A549 (cell line): ENCODE measurements at regions not wholly inside any gene's neighbourhood (a gene's known extent, or its start where the extent isn't known, plus 50 kb on each side); places are given as distances from the start of the nearest gene placed in this dataset.

ENCODE experiments used
- ATAC-seq, 2 experiments: fragments of 200-7000 bp in 1 of 2; fragments of >200 bp in 1 of 2; cut with Nextera tagmentation in 1 of 2; cut with Tn5 transposase in 1 of 2; 3 replicates each; pipeline versions ENCODE4 v1.8.0 to v1.9.1; 2018 to 2020; ENCODE audit warnings: mild to moderate bottlenecking in 1 of 2, moderate library complexity in 1 of 2
- CTCF ChIA-PET: fragments of 300-600 bp; sonication (Branson Sonifier 250); formaldehyde crosslinking; extraction: SDS; loops from one replicate; lab custom pipeline; 2021; ENCODE audit warnings: antibody characterized with exemption, inconsistent platforms; lab: Yijun Ruan, JAX
- POLR2A ChIA-PET: fragments of 350-600 bp; formaldehyde crosslinking; extraction: SDS; loops from one replicate; lab custom pipeline; 2021; ENCODE audit warnings: antibody characterized with exemption, inconsistent platforms; lab: Yijun Ruan, JAX
- DNase-seq, 2 experiments: peaks; one replicate each; pipeline versions ENCODE4 v3.0.0 to v3.0.0-alpha.2; 2011 to 2016; ENCODE audit warnings: low read depth in 1 of 2, low spot score in 1 of 2
- FAIRE-seq: peaks from 2 replicates; lab custom pipeline; 2011; peaks lifted over from hg19 to GRCh38; lab: Jason Lieb, UNC
- H3K27ac ChIP-seq, 2 experiments: fragments of >200 bp; sonication (Bioruptor Twin); formaldehyde crosslinking; 3 replicates each; pipeline ENCODE4 v1.5.1; 2016 to 2017
- H3K4me1 ChIP-seq: fragments of >200 bp; sonication (Bioruptor Twin); formaldehyde crosslinking; 3 replicates; pipeline ENCODE4 v1.6.1; 2016
- H3K4me2 ChIP-seq: fragments of >200 bp; sonication (Bioruptor Twin); formaldehyde crosslinking; 3 replicates; pipeline ENCODE4 v1.6.1; 2016
- H3K4me3 ChIP-seq: fragments of >200 bp; sonication (Bioruptor Twin); formaldehyde crosslinking; 3 replicates; pipeline ENCODE4 v1.5.1; 2016
- H3K9me3 ChIP-seq: fragments of >200 bp; sonication (Bioruptor Twin); formaldehyde crosslinking; 3 replicates; pipeline ENCODE4 v1.6.1; 2016
- ATOH8 ChIP-seq: fragments of 250-450 bp; sonication (Bioruptor Pico); IDR thresholded peaks from 2 replicates; pipeline ENCODE4 v1.5.0; 2020; ENCODE audit warnings: low read depth, mild to moderate bottlenecking, moderate library complexity
- CHD2 ChIP-seq: fragments of 150-350 bp; IDR thresholded peaks from 2 replicates; pipeline ENCODE4 v1.6.1; 2014; ENCODE audit warnings: low read length; ENCODE audit not compliant: partially characterized antibody
- E2F6 ChIP-seq: IDR thresholded peaks from 2 replicates; pipeline ENCODE4 v1.6.1; 2012; ENCODE audit warnings: low read depth, borderline replicate concordance
- EHF ChIP-seq: fragments of 250-450 bp; sonication (Bioruptor Pico); IDR thresholded peaks from 2 replicates; pipeline ENCODE4 v1.5.0; 2020; ENCODE audit warnings: mild to moderate bottlenecking
- ELK1 ChIP-seq: fragments of 150-350 bp; IDR thresholded peaks from 2 replicates; pipeline ENCODE4 v1.6.1; 2014; ENCODE audit warnings: low read depth, mild to moderate bottlenecking, low read length
- FOSL2 ChIP-seq, 2 experiments: fragments of 450-650 bp in 1 of 2; fragments of >200 bp in 1 of 2; sonication (Bioruptor Twin) in 1 of 2; formaldehyde crosslinking; IDR thresholded peaks; 2 replicates each; pipeline versions ENCODE4 v1.5.0 to v1.6.1; 2016 to 2020; ENCODE audit warnings: mild to moderate bottlenecking in 1 of 2, moderate library complexity in 1 of 2
- FOXS1 ChIP-seq: fragments of 250-450 bp; sonication (Bioruptor Pico); IDR thresholded peaks from 2 replicates; pipeline ENCODE4 v1.5.0; 2020; ENCODE audit warnings: mild to moderate bottlenecking, moderate library complexity
- GATA3 ChIP-seq: IDR thresholded peaks from 2 replicates; pipeline ENCODE4 v1.6.1; 2012; ENCODE audit warnings: borderline replicate concordance
- HDAC2 ChIP-seq: fragments of 200-600 bp; sonication (generic); IDR thresholded peaks from 2 replicates; pipeline ENCODE4 v1.6.1; 2016
- HES2 ChIP-seq: fragments of >200 bp; sonication (Bioruptor Twin); formaldehyde crosslinking; IDR thresholded peaks from 2 replicates; pipeline ENCODE4 v1.6.1; 2016
- HMGXB4 ChIP-seq: fragments of 250-450 bp; sonication (Bioruptor Pico); IDR thresholded peaks from 2 replicates; pipeline ENCODE4 v1.5.0; 2021; ENCODE audit warnings: mild to moderate bottlenecking, moderate library complexity, borderline replicate concordance
- JUN ChIP-seq, 2 experiments: fragments of >200 bp; sonication (Bioruptor Twin); formaldehyde crosslinking; IDR thresholded peaks; 2 replicates in 1 of 2; 3 replicates in 1 of 2; pipeline ENCODE4 v1.6.1; 2016 to 2017
- MAFK ChIP-seq: fragments of 450-650 bp; IDR thresholded peaks from 2 replicates; pipeline ENCODE4 v1.6.1; 2014; ENCODE audit not compliant: partially characterized antibody
- NPAS2 ChIP-seq: fragments of 250-450 bp; sonication (Bioruptor Pico); IDR thresholded peaks from 2 replicates; pipeline ENCODE4 v1.8.0; 2022; ENCODE audit warnings: mild to moderate bottlenecking, moderate library complexity, borderline replicate concordance
- RCOR1 ChIP-seq: fragments of 150-350 bp; IDR thresholded peaks from 2 replicates; pipeline ENCODE4 v1.6.1; 2014; ENCODE audit warnings: antibody characterized with exemption, low read length, low read depth
- REST ChIP-seq: fragments of 200-600 bp; sonication (generic); IDR thresholded peaks from 2 replicates; pipeline ENCODE4 v1.6.1; 2016; ENCODE audit warnings: antibody characterized with exemption, mild to moderate bottlenecking, moderate library complexity
- RFX5 ChIP-seq: fragments of 450-650 bp; IDR thresholded peaks from 2 replicates; pipeline ENCODE4 v1.7.1; 2014; ENCODE audit warnings: antibody characterized with exemption, mild to moderate bottlenecking, moderate library complexity
- ZFP36 ChIP-seq: fragments of 450-650 bp; IDR thresholded peaks from 2 replicates; pipeline ENCODE4 v1.6.1; 2014; ENCODE audit warnings: borderline replicate concordance; ENCODE audit not compliant: partially characterized antibody
- ZNF302 ChIP-seq: fragments of 250-450 bp; sonication (Bioruptor Pico); IDR thresholded peaks from 2 replicates; pipeline ENCODE4 v1.9.0; 2021; ENCODE audit warnings: inconsistent platforms, mild to moderate bottlenecking, moderate library complexity
- WGBS: methylation state at CpG from one replicate; pipeline ENCODE4 v1.1.6; 2017; ENCODE audit errors: missing lambda C conversion rate; 5-methylcytosine and 5-hydroxymethylcytosine counted together
- TF ChIP-seq, protein P1 (sequence below): fragments of 450-650 bp; IDR thresholded peaks from 2 replicates; pipeline ENCODE4 v1.6.1; 2014; ENCODE audit warnings: antibody characterized with exemption

- DNase-seq (no peak), ATAC-seq (no peak), FAIRE-seq (no peak)
- Histone ChIP-seq H3K9me3 (no peaks in the 10 kb centered on the region), H3K4me1 (no peaks in the 10 kb centered on the region), H3K4me2 (no peak overlapping the region), H3K4me3 (no peak overlapping the region)
- 59% methylated on average over 14 of the region's 14 CpGs for WGBS
- TF ChIP-seq ATOH8 (CRISPR knock-in tag) = no peak
- TF ChIP-seq, all 56 proteins: peak for 0
- no peak overlapping the region for H3K27ac ChIP-seq
- ChIA-PET POLR2A (no interaction called here), CTCF (interaction anchor here (0.5 to 1.3 kb wide), 3 partner anchors 21 to 357 kb away, joined by 3 to 4 read pairs (median 3); no protein-coding TSS in a partner anchor)
These were observed 501.6 kb downstream of the VRK1 start for GRCh38 chr14:97298736-97299135.

GRCh38 chr14:97299661-97300060 is 502.5 kb downstream of the VRK1 start:
- TF ChIP-seq HDAC2 (no peak), REST (no peak), NPAS2 (CRISPR knock-in tag) (no peak), FOXS1 (no peak), GATA3 (no peak), RFX5 (no peak), ELK1 (no peak), MAFK (no peak)
- TF ChIP-seq, protein P1, sequence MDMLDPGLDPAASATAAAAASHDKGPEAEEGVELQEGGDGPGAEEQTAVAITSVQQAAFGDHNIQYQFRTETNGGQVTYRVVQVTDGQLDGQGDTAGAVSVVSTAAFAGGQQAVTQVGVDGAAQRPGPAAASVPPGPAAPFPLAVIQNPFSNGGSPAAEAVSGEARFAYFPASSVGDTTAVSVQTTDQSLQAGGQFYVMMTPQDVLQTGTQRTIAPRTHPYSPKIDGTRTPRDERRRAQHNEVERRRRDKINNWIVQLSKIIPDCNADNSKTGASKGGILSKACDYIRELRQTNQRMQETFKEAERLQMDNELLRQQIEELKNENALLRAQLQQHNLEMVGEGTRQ = no peak
- ChIA-PET POLR2A (no interaction called here), CTCF (interaction anchor here (1.3 kb wide), 2 partner anchors 22 to 123 kb away, joined by 3 read pairs; no protein-coding TSS in a partner anchor)
- no peak overlapping the region for H3K4me3 ChIP-seq
- no peak for DNase-seq
- no peak overlapping the region for H3K4me2 ChIP-seq
- WGBS = 13% methylated on average over 3 of the region's 3 CpGs
- no peaks in the 10 kb centered on the region for H3K9me3 ChIP-seq
- ATAC-seq = no peak
- H3K4me1 ChIP-seq = no peaks in the 10 kb centered on the region
- no peak for FAIRE-seq
- H3K27ac ChIP-seq = no peak overlapping the region

DNA sequence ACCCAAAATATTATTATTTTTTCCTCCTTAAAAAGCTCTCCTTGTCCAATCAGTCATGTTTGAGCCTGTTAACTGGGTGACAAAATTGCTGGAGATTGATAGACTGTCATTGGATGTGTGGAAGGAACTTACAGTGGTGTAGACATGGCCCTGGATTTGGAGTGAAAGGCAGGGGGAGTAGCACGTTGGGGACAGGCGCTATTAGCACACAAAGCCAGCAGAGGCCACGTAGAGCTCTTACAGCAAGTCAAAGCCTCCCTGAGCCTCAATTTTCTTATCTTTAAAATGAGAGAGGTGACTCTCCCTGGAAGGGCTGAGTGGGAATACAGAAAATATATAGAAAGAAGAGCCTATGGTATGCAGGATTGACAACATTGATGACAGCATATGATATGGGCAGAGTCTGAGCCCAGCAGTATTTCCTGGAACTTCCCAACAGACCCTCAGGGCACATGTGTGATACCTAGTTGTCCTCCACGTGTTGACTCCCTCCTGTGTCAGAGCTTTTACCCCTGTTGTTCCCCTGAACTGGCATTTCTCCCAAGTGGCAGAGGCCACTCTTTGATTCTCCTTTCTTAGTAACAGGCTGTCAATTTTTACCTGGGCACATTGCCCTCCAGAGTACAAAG is 504.9 kb downstream of the VRK1 start:
- POLR2A ChIA-PET = no interaction called here
- Histone ChIP-seq H3K9me3 (no peaks in the 10 kb centered on the region), H3K4me3 (no peak overlapping the region), H3K4me2 (no peak overlapping the region), H3K27ac (no peak overlapping the region), H3K4me1 (no peaks in the 10 kb centered on the region)
- CTCF ChIA-PET = no interaction called here
- ATAC-seq (no peak), DNase-seq (no peak), FAIRE-seq (no peak)
- WGBS = 0% methylated on average over 4 of the region's 4 CpGs
- TF ChIP-seq E2F6 (no peak), ZNF302 (CRISPR knock-in tag) (no peak), EHF (CRISPR knock-in tag) (no peak), HMGXB4 (CRISPR knock-in tag) (no peak), CHD2 (no peak), JUN (IDR thresholded peaks at IDR 0.05) (no peak), FOSL2 (IDR thresholded peaks at IDR 0.05) (no peak), FOSL2 (CRISPR knock-in tag; IDR thresholded peaks at IDR 0.05) (no peak), FOXS1 (no peak), RCOR1 (no peak), ZFP36 (no peak), HES2 (no peak)
